PC-9 (cell line): ENCODE measurements at regions not wholly inside any gene's neighbourhood (a gene's known extent, or its start where the extent isn't known, plus 50 kb on each side); places are given as distances from the start of the nearest gene placed in this dataset.

Experiments used
- CTCF ChIP-seq: fragments of 200-600 bp; sonication (generic); conservative IDR thresholded peaks from 2 replicates; pipeline ENCODE4 v1.6.1; 2017; ENCODE audit warnings: mixed run types, antibody characterized with exemption, mild to moderate bottlenecking, moderate library complexity
- EZH2 ChIP-seq: fragments of 200-600 bp; sonication (generic); IDR thresholded peaks from 2 replicates; pipeline ENCODE4 v1.8.0; 2017; ENCODE audit warnings: antibody characterized with exemption, low read depth

DNA sequence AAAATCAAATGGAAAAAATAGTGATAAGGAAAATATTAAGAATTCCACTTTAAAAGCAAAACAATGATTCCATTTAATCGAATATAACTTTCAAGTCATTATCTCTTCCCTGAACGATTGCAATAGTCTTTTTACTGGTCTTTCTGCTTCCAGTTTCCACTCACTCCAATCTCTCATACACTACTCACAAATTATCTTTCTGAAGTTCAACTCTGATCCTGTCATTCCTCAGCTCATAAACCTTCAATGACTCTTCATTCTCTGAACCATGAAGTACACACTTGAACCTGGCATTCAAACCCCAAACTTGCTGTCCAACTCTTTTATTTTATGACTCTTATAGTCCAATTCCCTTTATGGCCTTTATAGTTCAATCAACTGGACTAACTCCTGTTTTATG is 304.1 kb upstream of the TCF21 start:
- TF ChIP-seq CTCF = no peak
- no peak for TF ChIP-seq EZH2
